ENCODE measurements at regions not wholly inside any gene's neighbourhood (a gene's known extent, or its start where the extent isn't known, plus 50 kb on each side); places are given as distances from the start of the nearest gene placed in this dataset.

- TF ChIP-seq ZBTB33 (IDR thresholded peaks at IDR 0.05) (no peak), CTCF (IDR thresholded peaks at IDR 0.05; ENCODE audit: low read depth, low read length, missing input control) (no peak)
Measured at GRCh38 chr1:60898987-60899386, 183.4 kb upstream of the NFIA start.

GRCh38 chr1:60898413-60898812 is 183.9 kb upstream of the NFIA start:
- Histone ChIP-seq H3K27me3 (ENCODE audit: control insufficient read depth in 4 of 4, insufficient read depth in 4 of 4, low read length in 3 of 4) (no peaks in the 10 kb centered on the region), H3K9me3 (ENCODE audit: control insufficient read depth in 4 of 4, low read length in 3 of 4) (no peaks in the 10 kb centered on the region), H3K36me3 (ENCODE audit: control insufficient read depth in 4 of 4, insufficient read depth in 3 of 4, low read depth in 1 of 4, low read length in 3 of 4) (no peaks in the 10 kb centered on the region), H3K4me3 (ENCODE audit: low read depth in 1 of 3, low read length in 3 of 3) (no peak overlapping the region), H3K4me1 (ENCODE audit: control insufficient read depth in 4 of 4, insufficient read depth in 4 of 4, low read length in 3 of 4) (no peaks in the 10 kb centered on the region), H3K27ac (ENCODE audit: low read depth in 1 of 2, low read length in 2 of 2) (no peak overlapping the region), H3K9ac (ENCODE audit: low read depth in 1 of 2, low read length in 2 of 2) (no peak overlapping the region)
- no peak for TF ChIP-seq NR2F2 (IDR thresholded peaks at IDR 0.05)
- TF ChIP-seq RXRA (IDR thresholded peaks at IDR 0.05) = no peak
- 61% methylated on average over 4 of the region's 4 CpGs for WGBS
- no peak for DNase-seq (ENCODE audit: low spot score)

More at GRCh38 chr1:60898987-60899386, 183.4 kb upstream of the NFIA start:
- H3K4me3 ChIP-seq (ENCODE audit: low read depth in 1 of 3, low read length in 3 of 3) = no peak overlapping the region
- H3K9ac ChIP-seq (ENCODE audit: low read depth in 1 of 2, low read length in 2 of 2) = no peak overlapping the region
- no peaks in the 10 kb centered on the region for H3K9me3 ChIP-seq (ENCODE audit: control insufficient read depth in 4 of 4, low read length in 3 of 4)
- H3K36me3 ChIP-seq (ENCODE audit: control insufficient read depth in 4 of 4, insufficient read depth in 3 of 4, low read depth in 1 of 4, low read length in 3 of 4) = no peaks in the 10 kb centered on the region
- no peaks in the 10 kb centered on the region for H3K4me1 ChIP-seq (ENCODE audit: control insufficient read depth in 4 of 4, insufficient read depth in 4 of 4, low read length in 3 of 4)
- no peak overlapping the region for H3K27ac ChIP-seq (ENCODE audit: low read depth in 1 of 2, low read length in 2 of 2)
- H3K27me3 ChIP-seq (ENCODE audit: control insufficient read depth in 4 of 4, insufficient read depth in 4 of 4, low read length in 3 of 4) = no peaks in the 10 kb centered on the region
- no peak for DNase-seq (ENCODE audit: low spot score)
- WGBS = 89% methylated on average over 4 of the region's 4 CpGs

DNA sequence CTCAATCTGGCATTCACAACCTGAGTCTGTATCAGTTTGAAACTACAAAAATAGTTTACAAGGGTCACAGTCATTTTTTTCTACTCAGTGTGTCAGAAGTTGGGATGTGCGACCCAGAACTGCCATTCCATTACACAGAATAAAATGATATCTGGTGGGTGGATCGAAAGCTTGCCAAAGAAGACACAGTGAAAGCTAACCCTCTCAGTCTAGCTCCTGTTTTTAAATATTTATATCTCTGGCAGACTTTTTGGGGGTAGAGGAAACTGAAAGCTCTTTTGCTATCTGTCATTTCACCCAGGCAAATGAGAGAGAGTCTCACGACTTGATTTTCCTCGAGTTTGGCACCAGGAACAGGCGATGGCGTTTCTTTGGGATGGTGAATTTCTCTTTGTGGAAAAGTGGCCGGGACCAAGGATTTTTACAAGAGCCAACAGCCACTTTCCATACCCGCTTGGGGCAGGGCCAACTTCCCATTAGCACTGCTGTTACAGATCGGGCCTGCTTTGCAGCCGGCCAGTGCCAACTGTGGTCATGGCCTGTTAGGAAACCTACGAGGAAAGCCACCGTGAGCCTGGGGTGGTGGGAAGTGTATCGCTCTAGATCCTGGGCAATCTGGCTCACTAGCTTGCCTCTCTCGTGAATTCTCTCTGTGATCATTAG is 185.5 kb upstream of the NFIA start:
- Histone ChIP-seq H3K36me3 (ENCODE audit: control insufficient read depth in 4 of 4, insufficient read depth in 3 of 4, low read depth in 1 of 4, low read length in 3 of 4) (no peaks in the 10 kb centered on the region), H3K4me3 (ENCODE audit: low read depth in 1 of 3, low read length in 3 of 3) (no peak overlapping the region), H3K4me1 (ENCODE audit: control insufficient read depth in 4 of 4, insufficient read depth in 4 of 4, low read length in 3 of 4) (no peaks in the 10 kb centered on the region), H3K27ac (ENCODE audit: low read depth in 1 of 2, low read length in 2 of 2) (no peak overlapping the region), H3K9me3 (ENCODE audit: control insufficient read depth in 4 of 4, low read length in 3 of 4) (no peaks in the 10 kb centered on the region), H3K27me3 (ENCODE audit: control insufficient read depth in 4 of 4, insufficient read depth in 4 of 4, low read length in 3 of 4) (no peaks in the 10 kb centered on the region), H3K9ac (ENCODE audit: low read depth in 1 of 2, low read length in 2 of 2) (no peak overlapping the region)
- TF ChIP-seq FOXA2 (IDR thresholded peaks at IDR 0.05) (no peak), RAD21 (IDR thresholded peaks at IDR 0.05) (no peak), JUND (IDR thresholded peaks at IDR 0.05) (no peak), REST (IDR thresholded peaks at IDR 0.05) (no peak)
- no peak for DNase-seq (ENCODE audit: low spot score)
- 87% methylated on average over 14 of the region's 14 CpGs for WGBS
